OCI-LY3 (cell line): ENCODE measurements at regions not wholly inside any gene's neighbourhood (a gene's known extent, or its start where the extent isn't known, plus 50 kb on each side); places are given as distances from the start of the nearest gene placed in this dataset.

Experiments
- H2AFZ ChIP-seq: fragments of 200-600, 300-600 bp; shearing (Covaris generic); 2 replicates; pipeline ENCODE4 v1.6.0; 2014; ENCODE audit warnings: antibody characterized with exemption, low read depth, low read length
- H3K27ac ChIP-seq: fragments of 200-600, 300-600 bp; sonication (generic); 2 replicates; pipeline ENCODE4 v1.5.1; 2014; ENCODE audit warnings: mild to moderate bottlenecking, low read length, moderate library complexity, mixed read lengths
- H3K27me3 ChIP-seq: fragments of 200-600, 300-600 bp; sonication (generic); 2 replicates; pipeline ENCODE4 v1.6.1; 2014; ENCODE audit warnings: low read depth, low read length, mixed read lengths
- H3K36me3 ChIP-seq: fragments of 200-600, 300-600 bp; sonication (generic); replicated peaks from 2 replicates; pipeline ENCODE3; 2014; ENCODE audit warnings: low read depth, low read length, mixed read lengths
- H3K4me1 ChIP-seq: fragments of 300-600, 200-600 bp; sonication (generic); 2 replicates; pipeline ENCODE4 v1.6.1; 2014; ENCODE audit warnings: low read length, mixed read lengths
- H3K4me2 ChIP-seq: fragments of 200-600, 300-600 bp; sonication (generic); 2 replicates; pipeline ENCODE4 v1.6.1; 2014; ENCODE audit warnings: low read length, mixed read lengths
- H3K4me3 ChIP-seq: fragments of 300-600, 200-600 bp; sonication (generic); 2 replicates; pipeline ENCODE4 v1.5.1; 2014; ENCODE audit warnings: antibody characterized with exemption, mild to moderate bottlenecking, low read length, moderate library complexity
- H3K79me2 ChIP-seq: fragments of 300-600, 200-600 bp; shearing (Covaris generic); 2 replicates; pipeline ENCODE4 v1.6.1; 2014; ENCODE audit warnings: mild to moderate bottlenecking, low read length, mixed read lengths
- H3K9ac ChIP-seq: fragments of 300-600, 200-600 bp; shearing (Covaris generic); 2 replicates; pipeline ENCODE4 v1.6.0; 2014; ENCODE audit warnings: mild to moderate bottlenecking, low read length, moderate library complexity
- H3K9me3 ChIP-seq: fragments of 200-600, 300-600 bp; shearing (Covaris generic); 2 replicates; pipeline ENCODE4 v1.6.1; 2014; ENCODE audit warnings: low read length, mixed read lengths; ENCODE audit not compliant: insufficient read depth
- H4K20me1 ChIP-seq: fragments of 200-600, 300-600 bp; sonication (generic); 2 replicates; pipeline ENCODE4 v1.6.1; 2016; ENCODE audit warnings: low read length, mixed read lengths; ENCODE audit not compliant: insufficient read depth
- CTCF ChIP-seq: fragments of 200-600, 300-600 bp; sonication (generic); IDR thresholded peaks from 2 replicates; pipeline ENCODE4 v1.5.1; 2014; ENCODE audit warnings: antibody characterized with exemption, low read length, low read depth
- EZH2phosphoT487 ChIP-seq: fragments of 200-600 bp; shearing (Covaris generic); IDR thresholded peaks from 2 replicates; pipeline ENCODE4 v1.6.1; 2018; ENCODE audit warnings: antibody characterized with exemption, mixed run types, low read depth

GRCh38 chr5:23626961-23627360 lies 119.6 kb downstream of the PRDM9 start:
- Histone ChIP-seq H4K20me1 (no peaks in the 10 kb centered on the region), H3K4me2 (no peak overlapping the region), H3K4me1 (no peaks in the 10 kb centered on the region), H3K27me3 (no peaks in the 10 kb centered on the region), H3K27ac (no peak overlapping the region), H3K79me2 (no peaks in the 10 kb centered on the region), H3K36me3 (no peaks in the 10 kb centered on the region), H2AFZ (no peak overlapping the region), H3K4me3 (no peak overlapping the region), H3K9me3 (no peaks in the 10 kb centered on the region), H3K9ac (no peak overlapping the region)
- TF ChIP-seq CTCF (no peak), EZH2phosphoT487 (no peak)

GRCh38 chr5:23627976-23628375 lies 120.6 kb downstream of the PRDM9 start:
- no peak overlapping the region for H3K4me2 ChIP-seq
- H3K36me3 ChIP-seq = no peaks in the 10 kb centered on the region
- no peak overlapping the region for H3K27ac ChIP-seq
- no peak overlapping the region for H2AFZ ChIP-seq
- no peaks in the 10 kb centered on the region for H3K4me1 ChIP-seq
- H3K9me3 ChIP-seq = no peaks in the 10 kb centered on the region
- no peak for TF ChIP-seq EZH2phosphoT487
- TF ChIP-seq CTCF = no peak
- no peak overlapping the region for H3K4me3 ChIP-seq
- no peaks in the 10 kb centered on the region for H4K20me1 ChIP-seq
- no peak overlapping the region for H3K9ac ChIP-seq
- H3K79me2 ChIP-seq = no peaks in the 10 kb centered on the region
- no peaks in the 10 kb centered on the region for H3K27me3 ChIP-seq

GRCh38 chr5:23629396-23629795 lies 122.0 kb downstream of the PRDM9 start:
- H2AFZ ChIP-seq = no peak overlapping the region
- no peaks in the 10 kb centered on the region for H3K79me2 ChIP-seq

GRCh38 chr5:23631302-23632045 lies 124.1 kb downstream of the PRDM9 start:
- Histone ChIP-seq H3K79me2 (no peaks in the 10 kb centered on the region), H3K9me3 (no peaks in the 10 kb centered on the region), H2AFZ (no peak overlapping the region), H3K4me3 (no peak overlapping the region), H3K4me1 (no peaks in the 10 kb centered on the region), H3K4me2 (no peak overlapping the region), H3K36me3 (no peaks in the 10 kb centered on the region), H3K9ac (no peak overlapping the region), H4K20me1 (no peaks in the 10 kb centered on the region), H3K27me3 (no peaks in the 10 kb centered on the region), H3K27ac (no peak overlapping the region)
- no peak for TF ChIP-seq EZH2phosphoT487
- no peak for TF ChIP-seq CTCF

More at GRCh38 chr5:23629396-23629795, 122.0 kb downstream of the PRDM9 start:
- no peak overlapping the region for H3K9ac ChIP-seq
- H3K4me3 ChIP-seq = no peak overlapping the region
- no peaks in the 10 kb centered on the region for H4K20me1 ChIP-seq
- no peaks in the 10 kb centered on the region for H3K36me3 ChIP-seq
- no peaks in the 10 kb centered on the region for H3K9me3 ChIP-seq
- H3K4me1 ChIP-seq = no peaks in the 10 kb centered on the region
- no peak for TF ChIP-seq CTCF
- no peak for TF ChIP-seq EZH2phosphoT487
- H3K4me2 ChIP-seq = no peak overlapping the region
- no peak overlapping the region for H3K27ac ChIP-seq
- no peaks in the 10 kb centered on the region for H3K27me3 ChIP-seq
